Endothelial cell of umbilical vein (primary cell): ENCODE measurements at regions not wholly inside any gene's neighbourhood (a gene's known extent, or its start where the extent isn't known, plus 50 kb on each side); places are given as distances from the start of the nearest gene placed in this dataset.

ENCODE experiments used
- BruUV-seq: library from RNA; stranded (reverse); fragments of 400-500 nt; replicated peaks from 2 replicates; lab custom pipeline; 2021; lab: Mats Ljungman, UMichigan
- CTCF ChIA-PET: fragments of 300-600, 350-600 bp; sonication (Branson Sonifier 250); formaldehyde crosslinking; loops from one replicate; lab custom pipeline; 2021; ENCODE audit warnings: antibody characterized with exemption, inconsistent platforms; lab: Charles Lee
- POLR2A ChIA-PET: fragments of 300-600, 350-600 bp; sonication (Branson Sonifier 250); formaldehyde crosslinking; loops from one replicate; lab custom pipeline; 2021; ENCODE audit warnings: antibody characterized with exemption, inconsistent platforms; lab: Charles Lee
- DNase-seq: peaks from one replicate; pipeline ENCODE4 v3.0.0-alpha.2; 2011; ENCODE audit warnings: low read depth, low spot score
- FAIRE-seq: peaks from 2 replicates; lab custom pipeline; 2011; peaks lifted over from hg19 to GRCh38; lab: Jason Lieb, UNC
- H2AFZ ChIP-seq: 2 replicates; pipeline ENCODE4 v1.6.0; 2012; ENCODE audit warnings: low read depth, low read length, control low read depth, inconsistent platforms
- H3K27ac ChIP-seq: 2 replicates; pipeline ENCODE4 v1.5.1; 2011; ENCODE audit warnings: low read depth, mild to moderate bottlenecking, control low read depth, low read length, moderate library complexity; ENCODE audit not compliant: insufficient read depth
- H3K27me3 ChIP-seq, 2 experiments: 2 replicates each; pipeline versions ENCODE4 v1.6.0 to v1.6.1; 2011; ENCODE audit warnings: low read length in 2 of 2, mixed read lengths in 1 of 2; ENCODE audit not compliant: control insufficient read depth in 2 of 2, insufficient read depth in 2 of 2
- H3K36me3 ChIP-seq, 2 experiments: 2 replicates in 1 of 2; 3 replicates in 1 of 2; pipeline ENCODE4 v1.5.1; 2011; ENCODE audit warnings: low read length in 2 of 2, mild to moderate bottlenecking in 1 of 2, moderate library complexity in 1 of 2; ENCODE audit not compliant: control insufficient read depth in 2 of 2, insufficient read depth in 2 of 2; ENCODE audit errors: extremely low read depth in 1 of 2
- H3K4me1 ChIP-seq: 3 replicates; pipeline ENCODE4 v1.5.1; 2011; ENCODE audit warnings: mild to moderate bottlenecking, low read length; ENCODE audit not compliant: control insufficient read depth, insufficient read depth; ENCODE audit errors: extremely low read depth
- H3K4me2 ChIP-seq: 2 replicates; pipeline ENCODE4 v1.6.1; 2011; ENCODE audit warnings: low read length, control low read depth, mixed read lengths; ENCODE audit not compliant: insufficient read depth
- H3K4me3 ChIP-seq, 3 experiments: fragments of 200-600 bp in 1 of 3; sonication (generic), shearing (Covaris generic) in 1 of 3; replicated peaks in 1 of 3; 2 replicates each; pipeline ENCODE4 v1.5.1; 2011 to 2016; ENCODE audit warnings: control low read depth in 3 of 3, low read length in 3 of 3, mild to moderate bottlenecking in 2 of 3, inconsistent platforms in 1 of 3, low read depth in 1 of 3, moderate library complexity in 1 of 3; ENCODE audit not compliant: insufficient read depth in 1 of 3
- H3K79me2 ChIP-seq: 2 replicates; pipeline ENCODE4 v1.6.0; 2012; ENCODE audit warnings: low read length, inconsistent platforms; ENCODE audit not compliant: control insufficient read depth, insufficient read depth
- H3K9ac ChIP-seq: replicated peaks from 2 replicates; pipeline ENCODE3; 2011; ENCODE audit warnings: low read length, control low read depth; ENCODE audit not compliant: insufficient read depth; ENCODE audit errors: extremely low read depth
- H3K9me1 ChIP-seq: replicated peaks from 3 replicates; pipeline ENCODE4 v1.6.0; 2011; ENCODE audit warnings: mild to moderate bottlenecking, low read length; ENCODE audit not compliant: control insufficient read depth, insufficient read depth; ENCODE audit errors: extremely low read depth
- H3K9me3 ChIP-seq: replicated peaks from 2 replicates; pipeline ENCODE4 v1.5.1; 2012; ENCODE audit warnings: low read length, inconsistent platforms; ENCODE audit not compliant: control insufficient read depth, insufficient read depth
- H4K20me1 ChIP-seq: replicated peaks from 2 replicates; pipeline ENCODE3; 2011; ENCODE audit warnings: mild to moderate bottlenecking, low read length; ENCODE audit not compliant: control insufficient read depth, insufficient read depth; ENCODE audit errors: extremely low read depth
- EZH2 ChIP-seq: IDR thresholded peaks from 2 replicates; pipeline ENCODE4 v1.6.1; 2012; ENCODE audit warnings: borderline replicate concordance, low read depth, mild to moderate bottlenecking, moderate library complexity, low read length, inconsistent platforms; ENCODE audit not compliant: severe bottlenecking
- GATA2 ChIP-seq: IDR thresholded peaks from 2 replicates; pipeline ENCODE4 v1.7.0; 2011; ENCODE audit warnings: low read depth, mild to moderate bottlenecking, moderate library complexity, mixed read lengths, low read length; ENCODE audit not compliant: insufficient read length, insufficient read depth
- JUN ChIP-seq: IDR thresholded peaks from 2 replicates; pipeline ENCODE4 v1.6.1; 2011; ENCODE audit warnings: borderline replicate concordance, low read depth; ENCODE audit not compliant: insufficient read length, insufficient read depth
- MYC ChIP-seq: IDR thresholded peaks from one replicate; pipeline ENCODE4 v1.6.1; 2011; ENCODE audit warnings: mild to moderate bottlenecking, low read depth, low read length
- POLR2AphosphoS5 ChIP-seq: IDR thresholded peaks from 2 replicates; pipeline ENCODE4 v1.6.1; 2012; ENCODE audit warnings: low read depth, mild to moderate bottlenecking, control low read depth, low read length, moderate library complexity; ENCODE audit not compliant: insufficient read depth
- dilution Hi-C: fragments of 300-500 bp; cut with MboI; formaldehyde crosslinking; loops from one replicate; pipeline ENCODE4 v1.15.0; 2019; ENCODE audit warnings: low sequenced_read_pairs; ENCODE audit not compliant: extremely low pct_ligation_motif_present
- intact Hi-C: fragments of 100-400 bp; cut with micrococcal nuclease; formaldehyde crosslinking; loops from one replicate; pipeline ENCODE4 v1.10.0; 2022
- TF ChIP-seq, protein P1 (sequence below), 2 donors: IDR thresholded peaks; 1 replicate in 1 of 2; 2 replicates in 1 of 2; pipeline ENCODE4 v1.5.1; 2011; ENCODE audit warnings: low read length in 2 of 2, mild to moderate bottlenecking in 2 of 2, moderate library complexity in 2 of 2, control low read depth in 1 of 2, inconsistent platforms in 1 of 2, low read depth in 1 of 2; ENCODE audit not compliant: insufficient read depth in 1 of 2; ENCODE audit errors: extremely low read depth in 1 of 2
- TF ChIP-seq, protein P2 (sequence below): IDR thresholded peaks from 2 replicates; pipeline ENCODE4 v1.6.1; 2011; ENCODE audit not compliant: insufficient read depth, insufficient read length

DNA sequence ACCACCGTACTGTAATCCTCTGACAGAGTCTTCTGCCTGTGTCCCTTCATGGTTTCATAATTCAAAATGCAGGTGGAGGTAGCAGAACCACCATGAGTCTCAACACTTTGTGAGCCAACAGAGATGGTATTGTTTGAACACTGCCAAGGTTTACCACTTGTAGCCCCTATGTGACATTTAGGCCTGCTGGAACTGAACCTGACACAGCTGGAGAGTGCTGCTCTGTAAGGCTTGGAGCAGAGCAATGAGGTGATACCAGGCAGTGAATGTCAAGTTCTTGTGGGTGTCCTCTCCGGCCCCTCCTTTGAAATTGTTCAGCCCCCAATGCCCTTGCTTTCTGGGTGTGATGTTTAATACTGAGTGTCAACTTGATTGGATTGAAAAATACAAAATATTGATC, 1042.9 kb downstream of the ARAP2 start:
- no peak for FAIRE-seq
- H3K27ac ChIP-seq, result no peak overlapping the region
- TF ChIP-seq EZH2 (no peak), POLR2AphosphoS5 (no peak)
- TF ChIP-seq, protein P1, sequence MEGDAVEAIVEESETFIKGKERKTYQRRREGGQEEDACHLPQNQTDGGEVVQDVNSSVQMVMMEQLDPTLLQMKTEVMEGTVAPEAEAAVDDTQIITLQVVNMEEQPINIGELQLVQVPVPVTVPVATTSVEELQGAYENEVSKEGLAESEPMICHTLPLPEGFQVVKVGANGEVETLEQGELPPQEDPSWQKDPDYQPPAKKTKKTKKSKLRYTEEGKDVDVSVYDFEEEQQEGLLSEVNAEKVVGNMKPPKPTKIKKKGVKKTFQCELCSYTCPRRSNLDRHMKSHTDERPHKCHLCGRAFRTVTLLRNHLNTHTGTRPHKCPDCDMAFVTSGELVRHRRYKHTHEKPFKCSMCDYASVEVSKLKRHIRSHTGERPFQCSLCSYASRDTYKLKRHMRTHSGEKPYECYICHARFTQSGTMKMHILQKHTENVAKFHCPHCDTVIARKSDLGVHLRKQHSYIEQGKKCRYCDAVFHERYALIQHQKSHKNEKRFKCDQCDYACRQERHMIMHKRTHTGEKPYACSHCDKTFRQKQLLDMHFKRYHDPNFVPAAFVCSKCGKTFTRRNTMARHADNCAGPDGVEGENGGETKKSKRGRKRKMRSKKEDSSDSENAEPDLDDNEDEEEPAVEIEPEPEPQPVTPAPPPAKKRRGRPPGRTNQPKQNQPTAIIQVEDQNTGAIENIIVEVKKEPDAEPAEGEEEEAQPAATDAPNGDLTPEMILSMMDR (IDR thresholded peaks at IDR 0.05; ENCODE audit: extremely low read depth in 1 of 2, insufficient read depth in 1 of 2, low read depth in 1 of 2, low read length in 2 of 2), result no peak
- H3K9me3 ChIP-seq, result no peaks in the 10 kb centered on the region
- ChIA-PET POLR2A (no interaction called here), CTCF (no interaction called here)
- no peak overlapping the region for H2AFZ ChIP-seq
- H3K4me3 ChIP-seq, result no peak overlapping the region
- intact Hi-C loops, result no loop called here
- no TSS peak for BruUV-seq
- DNase-seq, result no peak
- H3K4me1 ChIP-seq, result no peaks in the 10 kb centered on the region
- no peaks in the 10 kb centered on the region for H4K20me1 ChIP-seq
- no peaks in the 10 kb centered on the region for H3K27me3 ChIP-seq
- no peaks in the 10 kb centered on the region for H3K9me1 ChIP-seq
- H3K9ac ChIP-seq, result no peak overlapping the region
- dilution Hi-C loops, result no loop called here
- H3K4me2 ChIP-seq, result no peak overlapping the region
- no peaks in the 10 kb centered on the region for H3K79me2 ChIP-seq
- H3K36me3 ChIP-seq, result no peaks in the 10 kb centered on the region

DNA sequence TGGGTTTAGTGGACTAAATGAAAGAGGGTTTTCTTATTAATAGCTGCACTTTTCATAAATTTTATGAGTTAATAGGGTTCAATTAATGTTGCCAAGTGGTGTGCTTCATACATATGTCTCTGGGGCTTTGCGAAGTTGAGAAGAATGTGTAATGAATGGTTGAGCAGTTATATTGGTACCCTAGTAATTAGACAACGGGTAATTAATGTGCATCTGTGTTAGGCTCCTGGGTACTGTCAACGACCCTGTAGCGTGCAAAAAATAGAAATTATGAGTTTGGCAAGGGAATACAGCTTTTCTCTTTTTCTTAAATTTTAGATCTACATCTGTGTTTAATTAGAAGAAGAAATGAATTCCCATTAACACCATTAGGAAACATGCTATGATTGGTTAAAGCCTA, 1027.7 kb downstream of the ARAP2 start:
- TF ChIP-seq GATA2 (no peak), POLR2AphosphoS5 (no peak), JUN (no peak), EZH2 (no peak), MYC (no peak)
- TF ChIP-seq, protein P2, sequence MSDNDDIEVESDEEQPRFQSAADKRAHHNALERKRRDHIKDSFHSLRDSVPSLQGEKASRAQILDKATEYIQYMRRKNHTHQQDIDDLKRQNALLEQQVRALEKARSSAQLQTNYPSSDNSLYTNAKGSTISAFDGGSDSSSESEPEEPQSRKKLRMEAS, result no peak
- TF ChIP-seq, protein P1 (IDR thresholded peaks at IDR 0.05; ENCODE audit: extremely low read depth in 1 of 2, insufficient read depth in 1 of 2, low read depth in 1 of 2, low read length in 2 of 2), result no peak
- Histone ChIP-seq H3K27ac (no peak overlapping the region), H3K9me1 (no peaks in the 10 kb centered on the region), H3K9me3 (no peaks in the 10 kb centered on the region), H3K27me3 (no peaks in the 10 kb centered on the region), H3K4me1 (no peaks in the 10 kb centered on the region), H3K79me2 (no peaks in the 10 kb centered on the region), H3K9ac (no peak overlapping the region), H3K4me3 (no peak overlapping the region), H3K36me3 (no peaks in the 10 kb centered on the region), H3K4me2 (no peak overlapping the region), H4K20me1 (no peaks in the 10 kb centered on the region), H2AFZ (no peak overlapping the region)
- no TSS peak for BruUV-seq
- dilution Hi-C loops (no loop called here), intact Hi-C loops (no loop called here)
- FAIRE-seq (no peak), DNase-seq (no peak)
- ChIA-PET CTCF (no interaction called here), POLR2A (no interaction called here)
